K562 (cell line): ENCODE measurements at regions not wholly inside any gene's neighbourhood (a gene's known extent, or its start where the extent isn't known, plus 50 kb on each side); places are given as distances from the start of the nearest gene placed in this dataset.

Experiments used
- ATAC-seq: fragments of 200-7000 bp; cut with Tn5 transposase; 3 replicates; pipeline ENCODE4 v1.9.1; 2020; ENCODE audit warnings: moderate library complexity
- BruUV-seq: library from RNA; stranded (reverse); fragments of 400-500 nt; replicated peaks from 2 replicates; lab custom pipeline; 2021; lab: Mats Ljungman, UMichigan
- CTCF ChIA-PET: fragments of 300-600 bp; formaldehyde crosslinking; extraction: SDS; loops from one replicate; lab custom pipeline; 2021; ENCODE audit warnings: low intra/inter-chr PET ratio; lab: Yijun Ruan, JAX
- POLR2A ChIA-PET: fragments of 300-600, 350-650 bp; sonication (Branson Sonifier 250); formaldehyde crosslinking; extraction: SDS; loops from one replicate; lab custom pipeline; 2021; ENCODE audit warnings: antibody characterized with exemption, inconsistent platforms; lab: Yijun Ruan, JAX
- DNase-seq, 4 experiments: peaks; one replicate each; pipeline versions ENCODE4 v3.0.0 to v3.0.0-alpha.2; 2011 to 2018; ENCODE audit warnings: low spot score in 3 of 4, mixed read lengths in 3 of 4; ENCODE audit errors: extremely low read depth in 1 of 4
- FAIRE-seq: peaks from 2 replicates; lab custom pipeline; 2011; peaks lifted over from hg19 to GRCh38; lab: Jason Lieb, UNC
- H2AFZ ChIP-seq: 2 replicates; pipeline ENCODE4 v1.6.0; 2011; ENCODE audit warnings: low read depth, low read length, control low read depth, inconsistent platforms
- H3K27ac ChIP-seq: fragments of 200-600 bp; 3 replicates; pipeline ENCODE4 v1.8.0; 2011; ENCODE audit warnings: low read depth, mild to moderate bottlenecking, control low read depth, inconsistent platforms, low read length, moderate library complexity, mixed read lengths; ENCODE audit errors: extremely low read depth
- H3K27me3 ChIP-seq, 2 experiments: fragments of 300-600 bp in 1 of 2; 2 replicates in 1 of 2; 3 replicates in 1 of 2; pipeline versions ENCODE4 v1.6.0 to v1.8.0; 2011; ENCODE audit warnings: inconsistent platforms in 2 of 2, low read length in 2 of 2, mild to moderate bottlenecking in 1 of 2, mixed read lengths in 1 of 2, moderate library complexity in 1 of 2; ENCODE audit not compliant: control insufficient read depth in 2 of 2, insufficient read depth in 2 of 2
- H3K36me3 ChIP-seq: fragments of 300-600 bp; 3 replicates; pipeline ENCODE4 v1.8.0; 2011; ENCODE audit warnings: mild to moderate bottlenecking, low read length, inconsistent platforms; ENCODE audit not compliant: control insufficient read depth, insufficient read depth
- H3K4me1 ChIP-seq, 2 experiments: fragments of 200-600 bp in 1 of 2; replicated peaks in 1 of 2; 2 replicates in 1 of 2; 3 replicates in 1 of 2; pipeline versions ENCODE4 v1.5.1 to v1.8.0; 2011; ENCODE audit warnings: inconsistent platforms in 2 of 2, low read length in 2 of 2, mild to moderate bottlenecking in 1 of 2, mixed read lengths in 1 of 2, moderate library complexity in 1 of 2; ENCODE audit not compliant: control insufficient read depth in 2 of 2, insufficient read depth in 2 of 2
- H3K4me2 ChIP-seq: 2 replicates; pipeline ENCODE4 v1.6.1; 2011; ENCODE audit warnings: low read length, control low read depth, inconsistent platforms, mixed read lengths; ENCODE audit not compliant: insufficient read depth
- H3K4me3 ChIP-seq: fragments of 200-600 bp; sonication (generic), shearing (Covaris generic); 2 replicates; pipeline ENCODE4 v1.5.1; 2016; ENCODE audit warnings: control low read depth, inconsistent platforms
- H3K79me2 ChIP-seq: fragments of 200-600 bp; 3 replicates; pipeline ENCODE4 v1.8.0; 2011; ENCODE audit warnings: low read length, inconsistent platforms; ENCODE audit not compliant: control insufficient read depth, insufficient read depth
- H3K9ac ChIP-seq, 2 experiments: 2 replicates each; pipeline versions ENCODE4 v1.6.0 to v1.6.1; 2011; ENCODE audit warnings: low read depth in 2 of 2, low read length in 2 of 2, control low read depth in 1 of 2, inconsistent platforms in 1 of 2, mild to moderate bottlenecking in 1 of 2, mixed read lengths in 1 of 2; ENCODE audit not compliant: insufficient read depth in 1 of 2
- H3K9me1 ChIP-seq: one replicate; pipeline ENCODE4 v1.6.0; 2011; ENCODE audit warnings: inconsistent platforms, mild to moderate bottlenecking, low read length, moderate library complexity; ENCODE audit not compliant: control insufficient read depth, insufficient read depth
- H3K9me3 ChIP-seq: replicated peaks from 2 replicates; pipeline ENCODE4 v1.5.1; 2011; ENCODE audit warnings: low read depth, low read length, inconsistent platforms; ENCODE audit not compliant: control insufficient read depth, insufficient read depth
- H4K20me1 ChIP-seq: replicated peaks from 2 replicates; pipeline ENCODE4 v1.6.1; 2011; ENCODE audit warnings: low read length, inconsistent platforms, mixed read lengths; ENCODE audit not compliant: control insufficient read depth, insufficient read depth
- CHD7 ChIP-seq: fragments of 200-600 bp; sonication (generic); IDR thresholded peaks from one replicate; pipeline ENCODE4 v1.6.1; 2012; ENCODE audit warnings: mild to moderate bottlenecking, low read depth, low read length, inconsistent platforms
- ETS1 ChIP-seq: conservative IDR thresholded peaks from 2 replicates; pipeline ENCODE4 v1.6.1; 2011; ENCODE audit warnings: low read depth, mild to moderate bottlenecking, low read length; ENCODE audit not compliant: control insufficient read depth
- FOXJ2 ChIP-seq: fragments of 200-800 bp; sonication (Bioruptor generic); IDR thresholded peaks from 2 replicates; pipeline ENCODE4 v1.6.1; 2016; ENCODE audit warnings: missing genetic modification characterization, missing compliant biosample characterization
- HMGN3 ChIP-seq: IDR thresholded peaks from 2 replicates; pipeline ENCODE4 v1.6.1; 2011; ENCODE audit warnings: borderline replicate concordance, low read depth, mild to moderate bottlenecking, mixed read lengths, low read length; ENCODE audit not compliant: insufficient read length; ENCODE audit errors: extremely low read depth
- JUN ChIP-seq, 2 experiments: sonication (generic) in 1 of 2; formaldehyde crosslinking in 1 of 2; IDR thresholded peaks; 2 replicates each; pipeline versions ENCODE4 v1.6.1 to v1.8.0; 2012 to 2022; ENCODE audit warnings: borderline replicate concordance in 2 of 2, mild to moderate bottlenecking in 2 of 2, improper control_type of control experiment in 1 of 2, low read depth in 1 of 2, low read length in 1 of 2, missing genetic modification reagents in 1 of 2
- MYNN ChIP-seq, 2 experiments: sonication (generic); formaldehyde crosslinking in 1 of 2; IDR thresholded peaks; 2 replicates each; pipeline versions ENCODE4 v1.5.0 to v1.6.1; 2016 to 2020; ENCODE audit warnings: antibody characterized with exemption in 1 of 2, missing genetic modification reagents in 1 of 2
- SREBF2 ChIP-seq: sonication (generic); formaldehyde crosslinking; IDR thresholded peaks from 2 replicates; pipeline ENCODE4 v1.4.0; 2020; ENCODE audit warnings: mild to moderate bottlenecking, missing genetic modification reagents
- ZBED1 ChIP-seq: IDR thresholded peaks from 2 replicates; pipeline ENCODE4 v1.6.1; 2014
- ZNF232 ChIP-seq: sonication (generic); formaldehyde crosslinking; IDR thresholded peaks from 2 replicates; pipeline ENCODE4 v1.8.0; 2022; ENCODE audit warnings: mild to moderate bottlenecking, missing genetic modification reagents
- ZNF431 ChIP-seq: sonication (generic); formaldehyde crosslinking; IDR thresholded peaks from 2 replicates; pipeline ENCODE4 v1.8.0; 2022; ENCODE audit warnings: mild to moderate bottlenecking, missing genetic modification reagents
- ZNF717 ChIP-seq: fragments of 250-450 bp; sonication (Bioruptor Pico); IDR thresholded peaks from 2 replicates; pipeline ENCODE4 v1.5.0; 2021
- WGBS: fragments of 100-300 bp; shearing (Covaris generic); methylation state at CpG from one replicate; pipeline ENCODE4 v1.1.6; 2016; ENCODE audit warnings: low coverage, mixed read lengths; ENCODE audit not compliant: insufficient coverage; ENCODE audit errors: missing lambda C conversion rate; 5-methylcytosine and 5-hydroxymethylcytosine counted together
- in situ Hi-C: fragments of 300-500 bp; cut with MboI; formaldehyde crosslinking; loops from 4 replicates; pipeline ENCODE4 v1.15.0; 2018; ENCODE audit warnings: inconsistent platforms, mixed read lengths
- intact Hi-C: fragments of 100-400 bp; cut with micrococcal nuclease; formaldehyde crosslinking; loops from 2 replicates; pipeline ENCODE4 v1.14.2; 2022

- no peak overlapping the region for H3K9ac ChIP-seq
- no peak overlapping the region for H3K27ac ChIP-seq
- no peaks in the 10 kb centered on the region for H3K4me1 ChIP-seq
- intact Hi-C loops, result no loop called here
- in situ Hi-C loops, result no loop called here
- WGBS, result 0% methylated on average over 2 of the region's 2 CpGs
- no peaks in the 10 kb centered on the region for H3K9me1 ChIP-seq
- H2AFZ ChIP-seq, result no peak overlapping the region
- H3K4me3 ChIP-seq, result no peak overlapping the region
- CTCF ChIA-PET, result no interaction called here
- BruUV-seq, result no TSS peak
- H3K36me3 ChIP-seq, result no peaks in the 10 kb centered on the region
- H4K20me1 ChIP-seq, result no peaks in the 10 kb centered on the region
- no peak for ATAC-seq
- FAIRE-seq, result no peak
- H3K79me2 ChIP-seq, result no peaks in the 10 kb centered on the region
- H3K4me2 ChIP-seq, result no peak overlapping the region
- no peak for DNase-seq
- POLR2A ChIA-PET, result interaction anchor here (0.6 kb wide), 1 partner anchor 32 kb away, joined by 3 read pairs; no protein-coding TSS in a partner anchor
- H3K9me3 ChIP-seq, result no peaks in the 10 kb centered on the region
- H3K27me3 ChIP-seq, result no peaks in the 10 kb centered on the region; a peak in 2 of 5 replicates
- no peak for TF ChIP-seq CHD7
- TF ChIP-seq ZBED1, result no peak
- TF ChIP-seq SREBF2 (CRISPR knock-in tag), result no peak
- TF ChIP-seq JUN (IDR thresholded peaks at IDR 0.05; ENCODE audit: borderline replicate concordance, low read depth, low read length), result no peak
- no peak for TF ChIP-seq JUN (CRISPR knock-in tag; IDR thresholded peaks at IDR 0.05; ENCODE audit: borderline replicate concordance)
- TF ChIP-seq FOXJ2 (tag), result no peak
- no peak for TF ChIP-seq ETS1
- no peak for TF ChIP-seq HMGN3
- TF ChIP-seq ZNF232, result no peak
- no peak for TF ChIP-seq ZNF717
- TF ChIP-seq MYNN (IDR thresholded peaks at IDR 0.05), result no peak
- no peak for TF ChIP-seq MYNN (CRISPR knock-in tag; IDR thresholded peaks at IDR 0.05)
- TF ChIP-seq ZNF431 (CRISPR knock-in tag), result no peak
These were observed 79.8 kb upstream of the RPL34 start for GRCh38 chr4:108540536-108540935.
